Mesendoderm (in vitro differentiated cells): ENCODE measurements at regions not wholly inside any gene's neighbourhood (a gene's known extent, or its start where the extent isn't known, plus 50 kb on each side); places are given as distances from the start of the nearest gene placed in this dataset.

Source experiments
- DNase-seq: peaks from one replicate; pipeline ENCODE4 v3.0.0; 2013
- H2AK5ac ChIP-seq: 2 replicates; pipeline ENCODE4 v1.6.1; 2013; ENCODE audit warnings: low read length, inconsistent platforms
- H2BK120ac ChIP-seq: 2 replicates; pipeline ENCODE4 v1.6.1; 2013; ENCODE audit warnings: low read depth, mild to moderate bottlenecking, low read length, moderate library complexity, mixed read lengths
- H2BK15ac ChIP-seq: replicated peaks from 2 replicates; pipeline ENCODE4 v1.6.1; 2013; ENCODE audit warnings: low read depth, mild to moderate bottlenecking, moderate library complexity
- H2BK5ac ChIP-seq: 2 replicates; pipeline ENCODE4 v1.6.1; 2013; ENCODE audit warnings: low read length, inconsistent platforms
- H3K18ac ChIP-seq: 2 replicates; pipeline ENCODE4 v1.6.1; 2013; ENCODE audit warnings: mild to moderate bottlenecking, low read length, mixed read lengths
- H3K23ac ChIP-seq: one replicate; pipeline ENCODE4 v1.6.1; 2013; ENCODE audit warnings: low read length
- H3K27ac ChIP-seq: 2 replicates; pipeline ENCODE4 v1.5.1; 2013; ENCODE audit warnings: low read depth, mild to moderate bottlenecking, inconsistent platforms, low read length, moderate library complexity
- H3K27me3 ChIP-seq: 2 replicates; pipeline ENCODE4 v1.6.1; 2013; ENCODE audit warnings: low read length, control low read depth, mild to moderate bottlenecking, inconsistent platforms; ENCODE audit not compliant: insufficient read depth, poor library complexity
- H3K36me3 ChIP-seq: 2 replicates; pipeline ENCODE4 v1.6.1; 2013; ENCODE audit warnings: low read length, inconsistent platforms; ENCODE audit not compliant: control insufficient read depth, insufficient read depth
- H3K4ac ChIP-seq: one replicate; pipeline ENCODE4 v1.6.1; 2013; ENCODE audit warnings: low read depth, mild to moderate bottlenecking, low read length, moderate library complexity
- H3K4me1 ChIP-seq: 2 replicates; pipeline ENCODE4 v1.6.1; 2013; ENCODE audit warnings: low read depth, low read length, inconsistent platforms; ENCODE audit not compliant: control insufficient read depth
- H3K4me2 ChIP-seq: 2 replicates; pipeline ENCODE4 v1.6.1; 2013; ENCODE audit warnings: low read length
- H3K4me3 ChIP-seq: 2 replicates; pipeline ENCODE4 v1.5.1; 2013; ENCODE audit warnings: mild to moderate bottlenecking, low read length
- H3K56ac ChIP-seq: one replicate; pipeline ENCODE4 v1.6.1; 2013; ENCODE audit warnings: low read length
- H3K79me1 ChIP-seq: 2 replicates; pipeline ENCODE4 v1.6.1; 2013; ENCODE audit warnings: low read length, inconsistent platforms
- H3K79me2 ChIP-seq: 2 replicates; pipeline ENCODE4 v1.6.1; 2013; ENCODE audit warnings: mild to moderate bottlenecking, low read length; ENCODE audit not compliant: control insufficient read depth, insufficient read depth
- H3K9ac ChIP-seq: 2 replicates; pipeline ENCODE4 v1.6.1; 2013; ENCODE audit warnings: low read length, inconsistent platforms
- H4K5ac ChIP-seq: one replicate; pipeline ENCODE4 v1.6.1; 2013; ENCODE audit warnings: low read length
- H4K8ac ChIP-seq: one replicate; pipeline ENCODE4 v1.6.1; 2013; ENCODE audit warnings: low read depth, mild to moderate bottlenecking, control low read depth, low read length, moderate library complexity
- WGBS: extraction: QIAGEN DNeasy Blood & Tissue Kit; methylation state at CpG from one replicate; pipeline ENCODE4 v1.1.7; 2013; ENCODE audit warnings: low lambda C conversion rate, missing lambda C conversion rate; ENCODE audit not compliant: insufficient coverage; ENCODE audit errors: extremely low coverage; 5-methylcytosine and 5-hydroxymethylcytosine counted together

- DNase-seq = no peak
- Histone ChIP-seq H2AK5ac (no peak overlapping the region), H3K23ac (no peak overlapping the region), H3K4me2 (no peak overlapping the region), H2BK15ac (no peak overlapping the region), H4K5ac (no peak overlapping the region), H3K9ac (no peak overlapping the region), H2BK120ac (no peak overlapping the region), H3K18ac (no peak overlapping the region), H4K8ac (no peak overlapping the region), H3K27me3 (no peaks in the 10 kb centered on the region), H3K79me2 (no peaks in the 10 kb centered on the region), H3K4me3 (no peak overlapping the region), H3K79me1 (no peaks in the 10 kb centered on the region), H3K56ac (no peak overlapping the region), H3K36me3 (no peaks in the 10 kb centered on the region), H3K4me1 (peaks cover 7% of the 10 kb centered on the region), H3K27ac (no peak overlapping the region), H3K4ac (no peak overlapping the region), H2BK5ac (no peak overlapping the region)
- no CpG with 5 or more reads among the region's 7 CpGs for WGBS
These were observed 77.0 kb downstream of the RWDD3 start for GRCh38 chr1:95311014-95311413.

DNA sequence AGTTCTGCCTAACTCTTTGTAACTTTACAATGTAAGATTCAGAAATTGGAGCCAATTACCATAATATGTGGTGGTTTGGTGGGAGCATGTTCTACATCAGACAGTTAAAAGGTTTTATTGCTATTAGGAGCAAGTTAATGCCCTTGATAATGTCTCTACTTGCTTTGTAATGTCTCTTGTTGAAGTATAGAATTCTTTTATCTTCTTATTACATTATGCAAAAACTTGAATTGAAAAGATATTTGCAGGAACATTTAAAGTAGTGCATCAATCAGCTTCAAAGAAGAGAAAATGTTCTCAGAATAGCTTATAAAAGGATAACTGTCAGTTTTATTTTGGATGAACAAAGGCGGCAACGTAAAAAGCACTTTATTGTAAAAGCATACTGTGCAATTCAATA is 77.8 kb downstream of the RWDD3 start:
- Histone ChIP-seq H3K4me3 (no peak overlapping the region), H4K8ac (no peak overlapping the region), H3K36me3 (no peaks in the 10 kb centered on the region)

DNA sequence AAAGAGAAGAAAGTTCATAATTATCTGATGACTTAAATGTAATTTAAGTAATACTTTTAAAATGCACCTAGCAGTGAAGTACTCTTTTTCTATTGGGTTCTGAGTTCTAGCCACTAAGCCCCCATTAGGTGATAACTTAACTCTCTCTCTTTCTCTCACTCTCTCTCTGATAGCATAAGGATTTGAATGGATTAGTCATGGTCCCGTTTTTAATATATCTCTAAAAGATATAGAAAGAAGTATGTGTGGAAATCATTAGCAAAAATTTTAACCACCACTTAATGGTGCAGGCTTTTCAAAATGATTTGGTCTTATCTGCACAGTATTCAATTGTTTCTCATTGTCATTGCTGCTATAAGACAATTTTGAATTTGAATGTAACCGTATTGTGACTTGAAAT is 78.2 kb downstream of the RWDD3 start:
- H3K79me1 ChIP-seq = no peaks in the 10 kb centered on the region
- no peak overlapping the region for H3K4me2 ChIP-seq
- no peak overlapping the region for H3K4ac ChIP-seq
- no peak overlapping the region for H3K23ac ChIP-seq
- H3K79me2 ChIP-seq = no peaks in the 10 kb centered on the region
- H3K36me3 ChIP-seq = no peaks in the 10 kb centered on the region
- H3K27me3 ChIP-seq = no peaks in the 10 kb centered on the region
- H2AK5ac ChIP-seq = no peak overlapping the region
- peaks cover 5% of the 10 kb centered on the region for H3K4me1 ChIP-seq
- H3K4me3 ChIP-seq = no peak overlapping the region
- DNase-seq = no peak
- H3K27ac ChIP-seq = no peak overlapping the region
- H2BK120ac ChIP-seq = no peak overlapping the region
- no peak overlapping the region for H2BK15ac ChIP-seq
- H3K56ac ChIP-seq = no peak overlapping the region
- no peak overlapping the region for H3K18ac ChIP-seq
- WGBS = no CpG with 5 or more reads among the region's 2 CpGs
- no peak overlapping the region for H4K8ac ChIP-seq
- no peak overlapping the region for H3K9ac ChIP-seq
- no peak overlapping the region for H2BK5ac ChIP-seq
- no peak overlapping the region for H4K5ac ChIP-seq

More for the DNA sequence above, 77.8 kb downstream of the RWDD3 start:
- Histone ChIP-seq H3K79me2 (no peaks in the 10 kb centered on the region), H3K18ac (no peak overlapping the region), H2BK5ac (no peak overlapping the region), H3K27me3 (no peaks in the 10 kb centered on the region), H2BK120ac (no peak overlapping the region), H4K5ac (no peak overlapping the region), H3K9ac (no peak overlapping the region), H2BK15ac (no peak overlapping the region), H3K23ac (no peak overlapping the region), H2AK5ac (no peak overlapping the region), H3K56ac (no peak overlapping the region), H3K4ac (no peak overlapping the region), H3K27ac (no peak overlapping the region), H3K4me1 (peaks cover 7% of the 10 kb centered on the region), H3K4me2 (no peak overlapping the region), H3K79me1 (no peaks in the 10 kb centered on the region)
- no CpG with 5 or more reads among the region's 2 CpGs for WGBS
- DNase-seq = no peak

DNA sequence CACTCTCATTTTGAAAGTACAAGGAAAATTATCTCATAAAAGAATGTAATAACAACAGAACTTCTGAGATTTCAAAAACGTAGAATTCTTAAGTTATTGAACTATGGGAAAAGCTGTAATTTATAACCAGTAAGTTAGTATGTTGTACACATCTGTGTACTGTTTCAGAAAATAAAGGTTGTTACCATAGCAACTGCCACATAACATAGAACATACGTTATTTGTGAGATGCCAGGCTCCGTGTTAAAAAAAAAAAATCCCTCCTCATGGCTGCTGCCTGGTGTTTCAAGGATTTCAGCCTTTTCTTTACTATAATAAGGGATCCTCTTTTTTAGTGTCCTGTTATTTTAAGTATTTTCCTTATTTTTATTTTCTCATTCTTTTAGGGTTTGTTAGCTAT is 79.5 kb downstream of the RWDD3 start:
- Histone ChIP-seq H2BK15ac (no peak overlapping the region), H4K8ac (no peak overlapping the region), H3K56ac (no peak overlapping the region), H3K4ac (no peak overlapping the region), H3K23ac (no peak overlapping the region), H3K79me1 (no peaks in the 10 kb centered on the region), H3K36me3 (no peaks in the 10 kb centered on the region), H3K4me3 (no peak overlapping the region), H3K27ac (no peak overlapping the region), H3K4me2 (no peak overlapping the region), H3K18ac (no peak overlapping the region), H3K27me3 (no peaks in the 10 kb centered on the region), H3K79me2 (no peaks in the 10 kb centered on the region), H2BK120ac (no peak overlapping the region), H3K9ac (no peak overlapping the region), H2AK5ac (no peak overlapping the region), H3K4me1 (no peaks in the 10 kb centered on the region), H4K5ac (no peak overlapping the region), H2BK5ac (no peak overlapping the region)
- no CpG with 5 or more reads among the region's 3 CpGs for WGBS
- DNase-seq = no peak

GRCh38 chr1:95321531-95321930 is 87.5 kb downstream of the RWDD3 start:
- Histone ChIP-seq H3K36me3 (no peaks in the 10 kb centered on the region), H2BK15ac (no peak overlapping the region), H3K4ac (no peak overlapping the region), H3K56ac (no peak overlapping the region), H3K4me2 (no peak overlapping the region), H2BK5ac (no peak overlapping the region), H3K27me3 (no peaks in the 10 kb centered on the region), H3K4me3 (no peak overlapping the region), H3K23ac (no peak overlapping the region), H3K18ac (no peak overlapping the region), H4K8ac (no peak overlapping the region), H2BK120ac (peak overlapping the region; percentile 45), H4K5ac (no peak overlapping the region), H3K79me1 (no peaks in the 10 kb centered on the region), H3K4me1 (no peaks in the 10 kb centered on the region), H3K27ac (no peak overlapping the region), H3K9ac (no peak overlapping the region), H2AK5ac (no peak overlapping the region), H3K79me2 (no peaks in the 10 kb centered on the region)
- no peak for DNase-seq
- WGBS = no CpG with 5 or more reads among the region's 3 CpGs

DNA sequence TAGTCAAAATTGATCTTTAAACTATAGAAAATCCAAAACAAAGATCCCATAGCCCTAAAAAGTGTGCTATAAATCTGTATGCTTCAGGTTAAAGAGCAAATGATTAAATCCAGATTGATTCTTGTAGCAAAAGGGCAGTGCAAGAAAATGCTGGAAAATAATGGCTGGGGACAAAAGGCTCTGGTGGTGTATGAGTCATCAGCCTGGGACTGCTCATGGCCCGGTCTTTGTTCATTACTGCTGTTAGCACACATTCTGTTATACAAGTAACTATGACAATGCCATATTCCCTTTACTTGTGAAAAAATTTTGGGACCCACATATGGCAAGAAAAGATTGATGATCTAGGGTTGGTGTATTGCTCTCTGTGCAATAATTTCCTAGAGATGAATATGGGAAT is 89.1 kb downstream of the RWDD3 start:
- Histone ChIP-seq H3K27ac (no peak overlapping the region), H3K56ac (no peak overlapping the region), H2AK5ac (no peak overlapping the region), H3K23ac (no peak overlapping the region), H4K8ac (no peak overlapping the region), H3K4me1 (no peaks in the 10 kb centered on the region), H3K18ac (no peak overlapping the region), H3K9ac (no peak overlapping the region), H3K4me3 (no peak overlapping the region), H2BK120ac (no peak overlapping the region), H3K36me3 (no peaks in the 10 kb centered on the region), H4K5ac (no peak overlapping the region), H3K4ac (no peak overlapping the region), H2BK15ac (no peak overlapping the region), H3K79me2 (no peaks in the 10 kb centered on the region), H3K4me2 (no peak overlapping the region), H3K79me1 (no peaks in the 10 kb centered on the region), H2BK5ac (no peak overlapping the region), H3K27me3 (no peaks in the 10 kb centered on the region)
- WGBS = no CpG with 5 or more reads among the region's 1 CpG
- DNase-seq = peak; percentile 37
